Activated naive CD4-positive, alpha-beta T cell treated with anti-CD3 and anti-CD28 coated beads, Interleukin-2, amount 10 ng/mL, durations not matched to agents 7 days and 5 days (primary cell): ENCODE measurements at regions not wholly inside any gene's neighbourhood (a gene's known extent, or its start where the extent isn't known, plus 50 kb on each side); places are given as distances from the start of the nearest gene placed in this dataset.

Experiments
- CTCF ChIA-PET: fragments of 350-600 bp; sonication (Branson Sonifier 250); formaldehyde crosslinking; loops from one replicate; lab custom pipeline; 2021; ENCODE audit warnings: antibody characterized with exemption; lab: Charles Lee
- DNase-seq: peaks from one replicate; pipeline ENCODE4 v3.0.0-alpha.2; 2020
- H3K27ac Mint-ChIP-seq: one replicate; pipeline ENCODE4 v1.8.0; 2021; ENCODE audit warnings: mild to moderate bottlenecking, moderate library complexity, mixed read lengths
- H3K27me3 Mint-ChIP-seq: one replicate; pipeline ENCODE4 v1.8.0; 2021; ENCODE audit warnings: mild to moderate bottlenecking, mixed read lengths
- H3K36me3 Mint-ChIP-seq: one replicate; pipeline ENCODE4 v1.8.0; 2021; ENCODE audit warnings: mixed read lengths
- H3K4me1 Mint-ChIP-seq: one replicate; pipeline ENCODE4 v1.8.0; 2021; ENCODE audit warnings: mixed read lengths
- H3K4me3 Mint-ChIP-seq: one replicate; pipeline ENCODE4 v1.8.0; 2021; ENCODE audit warnings: mild to moderate bottlenecking, moderate library complexity, mixed read lengths
- H3K9me3 Mint-ChIP-seq: one replicate; pipeline ENCODE4 v1.8.0; 2021; ENCODE audit warnings: mixed read lengths

DNA sequence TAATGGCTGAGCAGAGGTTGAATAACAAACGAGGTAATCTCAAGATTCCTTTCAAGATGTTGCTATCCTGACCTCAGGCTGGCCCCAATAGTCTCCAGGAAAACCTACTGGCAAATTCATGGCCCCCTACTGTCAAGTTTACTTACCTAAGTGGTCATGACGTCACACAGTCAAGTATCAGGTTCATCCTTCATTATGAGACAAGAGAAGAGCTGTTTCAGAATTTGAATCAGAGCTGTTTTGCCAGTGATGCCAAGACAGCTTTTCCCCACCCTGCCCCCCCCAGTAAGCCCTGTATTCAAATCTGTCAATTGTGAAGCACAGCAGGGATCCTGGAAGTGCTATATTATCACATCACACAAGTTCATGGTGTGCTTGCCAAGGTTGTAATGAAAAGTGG, 509.6 kb downstream of the NOVA1 start:
- Mint-ChIP-seq H3K9me3 (peaks cover 18% of the 10 kb centered on the region), H3K36me3 (no peaks in the 10 kb centered on the region), H3K4me1 (no peaks in the 10 kb centered on the region), H3K27me3 (no peaks in the 10 kb centered on the region), H3K4me3 (no peak overlapping the region), H3K27ac (no peak overlapping the region)
- no peak for DNase-seq
- CTCF ChIA-PET = no interaction called here

DNA sequence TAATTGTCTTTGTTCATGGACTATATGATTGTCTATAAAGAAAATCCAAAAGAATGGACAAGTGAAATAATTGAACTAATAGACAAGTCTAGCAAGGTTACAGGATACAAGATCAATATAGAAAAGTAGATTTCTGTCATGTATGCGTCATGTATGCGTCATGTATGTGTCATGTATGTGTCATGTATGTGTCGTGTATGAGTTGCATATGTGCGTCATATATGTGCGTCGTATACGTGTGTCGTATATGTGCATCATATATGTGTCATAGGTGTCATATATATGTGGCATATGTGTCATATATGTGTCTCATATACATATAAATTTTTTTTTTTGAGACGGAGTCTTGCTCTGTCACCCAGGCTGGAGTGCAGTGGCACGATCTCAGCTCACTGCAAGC, 516.8 kb downstream of the NOVA1 start:
- CTCF ChIA-PET = no interaction called here

DNA sequence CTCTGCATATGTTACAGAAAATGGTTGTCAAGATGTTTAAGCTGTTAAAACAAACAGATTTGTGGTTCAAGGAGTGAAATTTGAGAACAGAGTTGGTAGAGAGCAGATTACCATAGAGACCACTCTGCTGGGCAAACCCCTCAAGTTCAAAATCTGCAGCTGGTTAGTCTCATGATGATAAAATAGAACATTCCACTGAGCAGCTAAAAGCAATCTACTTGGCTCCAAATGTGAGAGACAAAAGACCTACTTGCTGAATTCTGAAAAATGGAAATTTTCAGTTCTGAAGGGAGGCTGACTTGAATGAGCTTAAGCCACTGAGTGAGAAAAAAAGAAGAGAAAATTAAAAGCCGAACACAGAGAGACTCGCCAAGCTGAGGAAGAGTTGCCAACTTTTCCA, 519.3 kb downstream of the NOVA1 start:
- H3K27ac Mint-ChIP-seq = no peak overlapping the region
- H3K4me3 Mint-ChIP-seq = no peak overlapping the region
- CTCF ChIA-PET = no interaction called here
- H3K36me3 Mint-ChIP-seq = no peaks in the 10 kb centered on the region
- DNase-seq = no peak
- H3K9me3 Mint-ChIP-seq = peaks cover 13% of the 10 kb centered on the region
- no peaks in the 10 kb centered on the region for H3K27me3 Mint-ChIP-seq
- H3K4me1 Mint-ChIP-seq = no peaks in the 10 kb centered on the region

More for the DNA sequence above, 516.8 kb downstream of the NOVA1 start:
- Mint-ChIP-seq H3K27me3 (no peaks in the 10 kb centered on the region), H3K36me3 (no peaks in the 10 kb centered on the region), H3K4me1 (no peaks in the 10 kb centered on the region), H3K4me3 (no peak overlapping the region), H3K27ac (no peak overlapping the region), H3K9me3 (peaks cover 18% of the 10 kb centered on the region)
- DNase-seq = no peak

DNA sequence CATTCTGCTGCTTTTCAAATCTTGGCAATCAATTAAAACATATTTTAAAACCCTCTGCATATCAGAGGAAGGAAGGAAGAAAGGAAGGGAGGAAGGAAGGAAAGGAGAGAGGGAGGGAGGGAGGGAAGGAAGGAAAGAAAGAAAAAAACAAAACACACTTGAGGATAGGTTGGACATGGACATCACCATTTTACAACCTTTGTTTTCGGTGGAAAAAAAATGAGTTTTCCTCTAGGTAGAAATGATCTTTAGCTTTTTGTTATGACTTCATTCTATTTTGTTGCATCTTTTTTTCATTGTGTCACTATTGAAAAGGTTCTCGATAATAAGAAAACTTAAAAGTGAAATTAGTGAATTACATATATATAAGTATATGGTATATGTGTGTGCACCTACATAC, 522.9 kb downstream of the NOVA1 start:
- Mint-ChIP-seq H3K36me3 (no peaks in the 10 kb centered on the region), H3K4me1 (no peaks in the 10 kb centered on the region), H3K27me3 (no peaks in the 10 kb centered on the region), H3K9me3 (peaks cover 3% of the 10 kb centered on the region), H3K27ac (no peak overlapping the region), H3K4me3 (no peak overlapping the region)
- no peak for DNase-seq
- CTCF ChIA-PET = no interaction called here

DNA sequence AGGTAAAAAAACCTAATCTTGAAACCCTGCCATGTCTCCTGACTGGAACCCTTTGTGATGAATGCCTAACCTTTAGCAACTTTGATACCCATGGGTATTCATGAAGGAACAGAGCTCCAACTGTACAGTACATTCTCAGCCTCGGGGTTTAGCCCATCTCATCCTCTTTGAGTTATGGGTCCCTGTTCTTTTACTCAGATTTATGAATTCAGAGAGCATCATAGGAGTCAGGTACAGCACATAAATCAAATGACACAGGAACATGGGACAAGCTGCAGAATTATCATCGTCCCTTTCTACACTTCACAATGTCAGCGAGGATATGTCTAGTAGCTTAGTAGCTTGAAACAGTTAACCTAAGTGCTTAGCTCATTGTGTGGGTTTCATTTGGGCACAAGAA, 527.4 kb downstream of the NOVA1 start:
- H3K4me3 Mint-ChIP-seq = no peak overlapping the region
- DNase-seq = no peak
- CTCF ChIA-PET = no interaction called here
- H3K27ac Mint-ChIP-seq = no peak overlapping the region
- no peaks in the 10 kb centered on the region for H3K27me3 Mint-ChIP-seq
- no peaks in the 10 kb centered on the region for H3K4me1 Mint-ChIP-seq
- no peaks in the 10 kb centered on the region for H3K36me3 Mint-ChIP-seq
- H3K9me3 Mint-ChIP-seq = peaks cover 7% of the 10 kb centered on the region

DNA sequence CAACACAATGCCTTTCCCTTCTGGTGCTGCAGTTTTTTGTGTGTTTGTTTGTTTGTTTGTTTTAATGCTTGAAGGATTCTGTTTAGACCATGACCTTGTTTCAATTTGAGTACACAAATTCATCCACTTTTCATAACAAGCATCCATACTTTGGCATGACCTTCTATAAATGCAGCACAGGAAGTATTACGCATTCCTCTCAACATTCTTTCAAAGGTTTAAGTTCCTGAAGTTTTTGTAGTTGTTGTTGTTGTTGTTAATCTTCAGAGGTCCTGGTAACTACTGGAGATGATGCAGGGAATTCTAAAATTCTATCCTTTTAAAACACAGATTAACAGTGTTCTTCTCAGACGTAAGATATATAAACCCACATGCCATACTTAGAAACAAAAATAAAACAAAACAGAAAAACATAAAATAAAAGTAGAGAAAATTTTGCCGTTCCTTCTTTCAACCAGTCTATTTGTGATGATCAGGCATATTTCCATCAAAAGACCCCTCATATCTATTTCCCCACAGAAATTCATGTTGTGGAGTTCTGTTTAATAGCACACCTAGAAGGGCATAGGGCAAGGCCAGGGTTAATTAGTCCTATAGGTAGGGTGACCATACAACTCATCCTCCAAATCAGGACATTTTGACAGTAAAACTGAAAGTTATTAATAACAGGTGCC, 529.9 kb downstream of the NOVA1 start:
- no peak overlapping the region for H3K4me3 Mint-ChIP-seq
- no peaks in the 10 kb centered on the region for H3K36me3 Mint-ChIP-seq
- no peak for DNase-seq
- H3K4me1 Mint-ChIP-seq = no peaks in the 10 kb centered on the region
- no peak overlapping the region for H3K27ac Mint-ChIP-seq
- CTCF ChIA-PET = no interaction called here
- peaks cover 7% of the 10 kb centered on the region for H3K9me3 Mint-ChIP-seq
- H3K27me3 Mint-ChIP-seq = no peaks in the 10 kb centered on the region

DNA sequence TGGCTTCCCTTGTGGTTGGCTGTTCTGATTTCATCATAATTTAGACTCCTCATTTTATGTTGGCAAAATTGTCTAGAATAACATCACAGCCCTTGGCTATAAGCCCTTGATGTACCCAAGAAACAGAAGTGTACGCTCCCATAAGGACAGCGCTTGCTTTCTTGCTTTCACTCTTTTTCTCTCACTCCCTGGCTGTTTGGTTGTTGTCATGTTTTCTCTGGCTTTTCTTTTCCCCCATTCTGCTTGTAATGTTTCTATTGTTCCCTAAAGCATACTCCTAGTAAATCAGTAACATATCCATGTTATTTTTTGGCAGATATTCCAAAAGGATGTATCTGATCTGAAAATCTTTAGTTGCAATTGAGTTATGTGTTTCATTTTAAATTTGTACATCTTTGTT, 530.5 kb downstream of the NOVA1 start:
- DNase-seq = no peak
- no peaks in the 10 kb centered on the region for H3K36me3 Mint-ChIP-seq
- no peaks in the 10 kb centered on the region for H3K4me1 Mint-ChIP-seq
- H3K27me3 Mint-ChIP-seq = no peaks in the 10 kb centered on the region
- H3K27ac Mint-ChIP-seq = no peak overlapping the region
- peaks cover 9% of the 10 kb centered on the region for H3K9me3 Mint-ChIP-seq
- CTCF ChIA-PET = no interaction called here
- no peak overlapping the region for H3K4me3 Mint-ChIP-seq

DNA sequence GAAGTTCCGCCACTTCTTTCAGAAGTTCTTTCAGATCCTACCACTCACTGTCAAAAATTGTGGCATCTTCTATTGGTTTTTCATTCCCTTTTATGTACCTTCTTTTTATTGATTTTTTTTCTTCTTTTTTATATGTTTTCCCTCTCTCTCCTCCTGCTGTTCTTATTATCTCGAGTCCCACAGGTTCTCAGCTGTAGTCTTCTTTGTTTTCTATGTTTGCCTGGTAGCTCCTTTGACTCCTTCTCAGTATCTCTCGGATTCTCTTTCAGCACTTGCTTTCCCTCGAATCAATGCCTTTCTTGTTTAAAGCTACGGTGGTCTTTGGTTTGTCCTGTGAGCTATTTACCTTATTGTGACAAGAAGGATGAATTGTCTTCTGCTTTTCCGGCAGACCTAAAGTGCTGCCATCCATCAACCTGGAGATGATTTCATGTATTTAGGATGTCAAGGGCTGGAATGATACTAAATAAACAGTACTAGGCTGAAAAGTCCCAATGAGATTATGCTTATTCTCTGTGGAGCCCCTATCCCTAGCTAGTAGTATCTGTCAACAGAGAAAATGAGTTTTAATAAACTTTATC, 541.7 kb downstream of the NOVA1 start:
- no peaks in the 10 kb centered on the region for H3K27me3 Mint-ChIP-seq
- H3K36me3 Mint-ChIP-seq = no peaks in the 10 kb centered on the region
- H3K9me3 Mint-ChIP-seq = peaks cover 23% of the 10 kb centered on the region
- CTCF ChIA-PET = no interaction called here
- H3K27ac Mint-ChIP-seq = no peak overlapping the region
- H3K4me3 Mint-ChIP-seq = no peak overlapping the region
- no peak for DNase-seq
- no peaks in the 10 kb centered on the region for H3K4me1 Mint-ChIP-seq

DNA sequence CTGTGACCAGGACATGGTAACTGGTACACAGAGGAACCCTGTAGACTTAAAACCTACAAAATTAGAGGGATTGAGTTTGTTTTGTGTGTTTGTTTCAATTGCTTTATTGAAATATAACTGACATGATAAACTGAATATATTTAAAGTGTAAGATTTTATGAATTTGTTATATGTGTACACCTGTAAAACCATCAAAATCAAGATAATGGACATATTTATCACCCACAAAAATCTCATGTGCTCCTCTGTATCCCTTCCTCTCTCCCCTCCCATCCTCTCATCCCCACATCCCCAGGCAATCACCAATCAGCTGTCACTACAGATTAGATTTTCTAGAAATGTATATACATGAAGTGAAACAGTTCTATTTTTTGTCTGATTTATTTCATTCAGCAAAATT, 565.5 kb downstream of the NOVA1 start:
- H3K4me3 Mint-ChIP-seq = no peak overlapping the region
- H3K9me3 Mint-ChIP-seq = peaks cover 4% of the 10 kb centered on the region
- H3K4me1 Mint-ChIP-seq = no peaks in the 10 kb centered on the region
- H3K36me3 Mint-ChIP-seq = no peaks in the 10 kb centered on the region
- H3K27me3 Mint-ChIP-seq = no peaks in the 10 kb centered on the region
- DNase-seq = no peak
- H3K27ac Mint-ChIP-seq = no peak overlapping the region
- CTCF ChIA-PET = no interaction called here

DNA sequence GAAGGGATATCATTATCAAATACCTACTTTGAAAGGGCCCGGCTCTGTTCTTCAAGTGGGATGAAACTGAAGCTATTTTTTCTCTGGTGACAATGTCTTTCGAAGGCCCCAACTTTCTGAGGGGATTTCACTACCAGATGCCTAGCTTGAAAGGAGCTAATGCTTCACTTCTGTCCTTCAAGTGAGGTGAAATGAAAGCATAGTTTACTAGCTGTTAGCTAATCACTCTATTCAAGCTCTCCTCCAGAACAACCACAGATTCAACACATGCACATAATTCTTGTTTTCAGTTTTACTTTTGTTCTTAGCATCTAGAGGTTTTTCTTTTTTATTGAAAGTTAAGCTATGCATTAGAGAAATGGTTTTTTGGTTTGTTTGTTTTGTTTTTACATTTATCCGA, 571.4 kb downstream of the NOVA1 start:
- DNase-seq = no peak
- H3K4me1 Mint-ChIP-seq = no peaks in the 10 kb centered on the region
- no peak overlapping the region for H3K27ac Mint-ChIP-seq
- H3K36me3 Mint-ChIP-seq = no peaks in the 10 kb centered on the region
- H3K9me3 Mint-ChIP-seq = peaks cover 8% of the 10 kb centered on the region
- no peak overlapping the region for H3K4me3 Mint-ChIP-seq
- CTCF ChIA-PET = interaction anchor here (0.6 kb wide), 1 partner anchor 88 kb away, joined by 3 read pairs; no protein-coding TSS in a partner anchor
- no peaks in the 10 kb centered on the region for H3K27me3 Mint-ChIP-seq

DNA sequence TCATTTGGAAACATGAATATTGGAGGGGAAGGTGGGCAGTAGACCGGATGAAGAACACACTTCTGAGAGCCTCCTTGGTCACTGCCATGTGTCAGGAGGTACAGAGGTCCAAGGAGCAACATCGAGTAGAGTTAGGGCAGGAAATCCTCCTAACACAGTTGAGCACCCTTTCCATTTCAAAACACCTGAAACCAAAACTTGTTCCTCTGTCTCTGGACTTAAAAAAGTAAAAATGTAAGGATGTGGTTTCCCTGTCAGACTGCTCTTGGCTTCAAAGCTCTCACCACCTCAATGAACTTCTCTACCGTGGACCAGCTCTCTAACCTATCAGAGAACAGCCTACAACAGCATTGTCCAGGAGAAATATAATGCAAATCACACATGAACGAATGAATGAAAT, 573.9 kb downstream of the NOVA1 start:
- peaks cover 14% of the 10 kb centered on the region for H3K9me3 Mint-ChIP-seq
- H3K36me3 Mint-ChIP-seq = no peaks in the 10 kb centered on the region
- H3K4me3 Mint-ChIP-seq = no peak overlapping the region
- DNase-seq = no peak
- no peaks in the 10 kb centered on the region for H3K4me1 Mint-ChIP-seq
- no peak overlapping the region for H3K27ac Mint-ChIP-seq
- H3K27me3 Mint-ChIP-seq = no peaks in the 10 kb centered on the region
- CTCF ChIA-PET = no interaction called here

DNA sequence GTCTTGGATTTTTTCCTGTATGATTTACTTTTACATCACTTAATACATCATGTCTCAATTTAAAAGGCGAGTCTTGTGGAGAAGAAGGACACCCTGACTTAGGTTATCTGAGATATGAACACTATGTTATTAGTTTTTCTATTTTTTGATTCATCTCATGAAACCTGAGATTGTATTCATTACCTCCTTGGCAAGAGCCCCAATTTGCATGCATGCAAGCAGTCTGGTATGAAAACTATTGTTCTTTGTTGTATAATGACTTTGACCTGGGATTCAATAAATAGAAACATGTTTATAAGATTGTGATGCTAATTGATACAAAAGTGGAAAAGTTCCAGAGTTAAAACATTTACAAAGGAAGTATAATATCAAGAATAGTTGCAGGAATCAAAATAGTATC, 576.1 kb downstream of the NOVA1 start:
- Mint-ChIP-seq H3K4me3 (no peak overlapping the region), H3K9me3 (peaks cover 16% of the 10 kb centered on the region), H3K27ac (no peak overlapping the region), H3K36me3 (no peaks in the 10 kb centered on the region), H3K4me1 (no peaks in the 10 kb centered on the region), H3K27me3 (no peaks in the 10 kb centered on the region)
- CTCF ChIA-PET = no interaction called here
- no peak for DNase-seq

DNA sequence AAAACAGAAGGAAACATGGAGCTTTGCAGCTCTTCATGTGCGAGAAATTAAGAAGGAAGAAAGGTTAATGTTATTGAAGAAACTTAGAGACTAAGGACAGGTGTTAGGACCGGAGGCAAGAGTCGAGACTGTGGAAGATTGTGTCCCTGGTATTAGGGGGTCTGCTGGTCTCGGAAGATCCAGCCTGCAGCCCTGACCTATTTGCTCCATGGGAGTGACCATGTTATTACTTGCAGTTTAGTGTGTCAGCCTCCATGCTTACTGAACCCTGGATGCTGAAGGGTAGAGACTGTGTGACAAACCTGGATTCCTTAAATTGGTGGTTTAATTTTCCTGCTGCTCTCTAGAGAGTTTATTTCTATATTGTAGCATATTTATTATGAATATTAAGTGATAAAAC, 580.6 kb downstream of the NOVA1 start:
- no peak overlapping the region for H3K27ac Mint-ChIP-seq
- CTCF ChIA-PET = no interaction called here

DNA sequence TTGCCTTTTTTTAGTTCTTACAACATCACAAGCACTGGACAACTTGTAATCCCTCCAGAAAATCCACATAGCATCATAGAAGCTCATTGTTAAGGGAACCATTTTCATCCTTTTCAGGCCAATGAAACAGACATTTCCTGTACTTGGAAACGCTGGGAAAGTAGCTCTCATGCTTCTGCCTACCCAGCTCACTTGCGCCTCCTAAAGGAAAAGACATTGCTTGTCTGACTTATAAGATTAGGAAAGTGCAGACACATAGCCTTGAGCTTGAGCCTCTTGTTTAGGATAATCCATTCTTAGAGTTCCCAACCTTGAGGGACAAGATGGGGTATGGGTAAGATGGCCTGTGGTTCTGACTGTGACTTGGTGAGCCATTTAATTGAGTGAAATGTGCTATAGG, 589.5 kb downstream of the NOVA1 start:
- no peak overlapping the region for H3K27ac Mint-ChIP-seq
- H3K4me3 Mint-ChIP-seq = no peak overlapping the region
- CTCF ChIA-PET = no interaction called here
- H3K4me1 Mint-ChIP-seq = no peaks in the 10 kb centered on the region
- no peaks in the 10 kb centered on the region for H3K27me3 Mint-ChIP-seq
- H3K9me3 Mint-ChIP-seq = peaks cover 12% of the 10 kb centered on the region
- no peaks in the 10 kb centered on the region for H3K36me3 Mint-ChIP-seq
- no peak for DNase-seq

More for the DNA sequence above, 580.6 kb downstream of the NOVA1 start:
- H3K4me1 Mint-ChIP-seq = no peaks in the 10 kb centered on the region
- DNase-seq = no peak
- H3K27me3 Mint-ChIP-seq = no peaks in the 10 kb centered on the region
- H3K4me3 Mint-ChIP-seq = no peak overlapping the region
- peaks cover 13% of the 10 kb centered on the region for H3K9me3 Mint-ChIP-seq
- no peaks in the 10 kb centered on the region for H3K36me3 Mint-ChIP-seq

DNA sequence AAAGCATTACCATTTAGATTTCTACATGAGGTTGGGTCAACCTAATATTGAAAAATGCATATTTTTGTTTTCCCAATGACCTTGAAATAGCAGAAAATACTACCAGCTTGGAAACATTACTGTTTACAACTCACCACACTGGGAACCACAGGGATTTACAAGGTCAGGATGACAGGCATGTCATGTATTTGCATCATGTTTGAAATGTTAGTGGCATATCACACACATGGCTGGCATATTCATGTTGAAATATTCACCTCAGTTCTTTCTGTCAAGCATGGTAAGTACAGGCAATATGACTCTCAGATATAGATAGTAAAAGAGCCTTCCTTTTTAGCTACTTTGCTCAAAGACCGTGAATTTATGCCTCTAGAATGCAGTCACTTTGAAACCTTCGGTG, 593.5 kb downstream of the NOVA1 start:
- Mint-ChIP-seq H3K9me3 (peaks cover 2% of the 10 kb centered on the region), H3K36me3 (no peaks in the 10 kb centered on the region), H3K27me3 (no peaks in the 10 kb centered on the region), H3K4me1 (no peaks in the 10 kb centered on the region), H3K27ac (no peak overlapping the region), H3K4me3 (no peak overlapping the region)
- CTCF ChIA-PET = no interaction called here
- DNase-seq = no peak
